Aorta (tissue), 5 donors: ENCODE measurements at regions not wholly inside any gene's neighbourhood (a gene's known extent, or its start where the extent isn't known, plus 50 kb on each side); places are given as distances from the start of the nearest gene placed in this dataset.
"Not testable (repeated sequence)": the region's sequence is repeated elsewhere in the genome, so short reads cannot be mapped to it uniquely, and the experiment has no call there.

Experiments
- ATAC-seq: fragments of 200-7000 bp; cut with Tn5 transposase; one replicate; pipeline ENCODE4 v1.9.1; 2022; ENCODE audit warnings: moderate library complexity; ENCODE audit not compliant: low FRiP score
- DNase-seq, 2 donors: peaks; one replicate each; pipeline ENCODE4 v3.0.0-alpha.2; 2020
- H3K27ac ChIP-seq, 2 donors: one replicate each; pipeline ENCODE4 v1.5.1; 2013; ENCODE audit warnings: low read length in 2 of 2, mild to moderate bottlenecking in 2 of 2, moderate library complexity in 2 of 2, control low read depth in 1 of 2, inconsistent platforms in 1 of 2, low read depth in 1 of 2
- H3K27me3 ChIP-seq, 2 donors: one replicate each; pipeline ENCODE4 v1.6.1; 2013; ENCODE audit warnings: control low read depth in 1 of 2, low read length in 1 of 2, mild to moderate bottlenecking in 1 of 2, moderate library complexity in 1 of 2; ENCODE audit not compliant: insufficient read depth in 2 of 2, control insufficient read depth in 1 of 2
- H3K36me3 ChIP-seq, 2 donors: one replicate each; pipeline ENCODE4 v1.6.1; 2013; ENCODE audit warnings: control low read depth in 1 of 2, low read length in 1 of 2, mild to moderate bottlenecking in 1 of 2; ENCODE audit not compliant: insufficient read depth in 2 of 2, control insufficient read depth in 1 of 2
- H3K4me1 ChIP-seq, 2 donors: one replicate each; pipeline ENCODE4 v1.6.1; 2013; ENCODE audit warnings: low read length in 2 of 2, control low read depth in 1 of 2, mild to moderate bottlenecking in 1 of 2, moderate library complexity in 1 of 2; ENCODE audit not compliant: insufficient read depth in 2 of 2, control insufficient read depth in 1 of 2
- H3K4me3 ChIP-seq, 2 donors: one replicate each; pipeline ENCODE4 v1.5.1; 2013; ENCODE audit warnings: low read length in 2 of 2, control low read depth in 1 of 2, mild to moderate bottlenecking in 1 of 2
- H3K9me3 ChIP-seq: one replicate; pipeline ENCODE4 v1.6.1; 2013; ENCODE audit warnings: mild to moderate bottlenecking, low read length; ENCODE audit not compliant: control insufficient read depth
- WGBS, 2 donors: extraction: QIAGEN DNeasy Blood & Tissue Kit; methylation state at CpG; one replicate each; pipeline ENCODE4 v1.1.7; 2013; 5-methylcytosine and 5-hydroxymethylcytosine counted together
- intact Hi-C, 2 donors: fragments of 100-400 bp; cut with DNase I; formaldehyde crosslinking; loops; one replicate each; pipeline versions ENCODE4 v1.14.2 to v1.15.0; 2022
- donor health status: healthy with polysubstance abuse.
- donor health status: Bipolar disorder and iron deficiency.
- donor health status: DM: no; HTN: no; CAD: no.
- donor health status: DM: no; HTN: no; CAD: no.
- donor health status: DM: yes; HTN: yes; CAD: no.

DNA sequence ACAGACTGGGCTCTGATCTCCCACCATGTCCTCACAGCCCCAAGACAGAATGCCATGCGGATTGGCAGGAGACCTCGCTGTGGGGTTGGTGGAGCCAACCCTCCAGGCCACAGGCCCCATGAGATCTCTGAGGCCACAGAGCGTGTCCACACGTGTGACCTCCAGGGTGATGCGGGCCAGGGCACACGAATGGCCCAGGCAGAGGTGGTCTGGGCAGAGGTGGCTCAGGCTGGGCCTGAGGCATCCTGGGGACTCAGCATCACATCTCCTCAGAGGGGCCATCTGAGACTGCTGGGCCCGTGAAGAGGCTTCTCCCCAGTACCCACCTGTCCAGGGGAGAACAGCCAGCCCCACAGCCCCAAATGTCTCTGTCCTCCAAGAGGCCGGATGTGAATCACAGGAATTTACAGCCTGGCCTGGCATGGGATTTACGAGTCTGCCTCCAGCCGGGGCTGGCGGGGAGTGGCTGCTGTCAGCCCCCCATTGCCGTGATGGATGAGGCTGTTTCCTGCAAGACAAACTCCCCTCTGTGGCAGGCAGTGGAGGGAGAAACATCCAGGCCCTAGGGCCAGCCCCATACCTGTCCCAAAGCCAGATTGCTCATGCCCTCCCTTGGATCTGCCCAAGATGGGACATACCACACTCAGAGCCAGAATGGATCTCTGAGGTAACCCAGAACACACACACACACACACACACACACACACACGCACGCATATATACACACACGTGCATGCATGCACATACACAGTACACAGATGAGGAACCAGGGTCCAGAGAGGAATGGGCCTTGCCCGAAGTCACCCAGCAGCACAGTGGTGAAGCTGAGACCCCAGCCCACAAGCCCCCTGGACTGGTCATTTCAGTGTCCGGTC, 208.3 kb downstream of the TBC1D2B start:
- peak in 1 of 2 donors; percentile 61 for DNase-seq
- intact Hi-C loops, result loop anchor here in 1 of 2 donors (5.0 kb wide), 1 partner anchor 33 kb away; no protein-coding TSS in a partner anchor
- no peak for ATAC-seq
- H3K27ac ChIP-seq, result no peak overlapping the region
- H3K4me1 ChIP-seq, result no peaks in the 10 kb centered on the region
- no peaks in the 10 kb centered on the region for H3K27me3 ChIP-seq
- no peak overlapping the region for H3K4me3 ChIP-seq
- WGBS, 2 donors, result 77 to 79% methylated on average over 17 of the region's 17 CpGs
- H3K9me3 ChIP-seq, result no peaks in the 10 kb centered on the region
- no peaks in the 10 kb centered on the region for H3K36me3 ChIP-seq

DNA sequence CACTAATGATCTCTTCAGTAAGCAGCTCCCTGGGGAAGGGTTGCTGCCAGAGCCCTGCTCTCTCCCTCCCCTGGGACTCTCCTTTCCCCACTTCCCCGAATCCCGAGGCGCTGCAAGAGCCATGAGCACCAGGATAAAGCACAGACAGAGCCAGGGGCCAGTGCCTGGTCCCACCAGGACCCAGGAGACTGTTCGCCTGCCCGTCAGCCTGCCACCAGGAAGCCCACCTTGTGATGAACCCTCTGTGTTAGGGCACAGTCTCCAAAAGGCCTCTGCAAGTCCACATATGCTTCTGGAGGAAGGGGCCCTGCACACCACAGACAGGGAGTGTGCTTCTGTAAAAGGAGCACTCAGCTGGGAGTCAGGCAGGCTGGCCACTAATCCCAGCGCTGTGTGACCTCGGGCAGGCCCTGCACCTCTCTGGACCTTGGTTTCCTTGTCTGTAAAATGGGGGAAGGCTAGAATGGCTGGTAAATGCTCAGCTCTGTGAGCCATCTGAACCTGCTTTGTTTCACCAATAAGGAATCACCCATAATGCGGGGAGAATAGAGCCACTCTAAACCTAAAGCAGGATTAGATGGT, 209.4 kb downstream of the TBC1D2B start:
- H3K9me3 ChIP-seq, H3K4me3 ChIP-seq, H3K27me3 ChIP-seq, H3K4me1 ChIP-seq, H3K27ac ChIP-seq, ATAC-seq, H3K36me3 ChIP-seq: not testable (repeated sequence)
- peak in 1 of 2 donors; percentile 28 for DNase-seq
- intact Hi-C loops, result loop anchor here in 1 of 2 donors (5.0 kb wide), 1 partner anchor 34 kb away; no protein-coding TSS in a partner anchor
- WGBS, 2 donors, result 70 to 75% methylated on average over 8 of the region's 8 CpGs

DNA sequence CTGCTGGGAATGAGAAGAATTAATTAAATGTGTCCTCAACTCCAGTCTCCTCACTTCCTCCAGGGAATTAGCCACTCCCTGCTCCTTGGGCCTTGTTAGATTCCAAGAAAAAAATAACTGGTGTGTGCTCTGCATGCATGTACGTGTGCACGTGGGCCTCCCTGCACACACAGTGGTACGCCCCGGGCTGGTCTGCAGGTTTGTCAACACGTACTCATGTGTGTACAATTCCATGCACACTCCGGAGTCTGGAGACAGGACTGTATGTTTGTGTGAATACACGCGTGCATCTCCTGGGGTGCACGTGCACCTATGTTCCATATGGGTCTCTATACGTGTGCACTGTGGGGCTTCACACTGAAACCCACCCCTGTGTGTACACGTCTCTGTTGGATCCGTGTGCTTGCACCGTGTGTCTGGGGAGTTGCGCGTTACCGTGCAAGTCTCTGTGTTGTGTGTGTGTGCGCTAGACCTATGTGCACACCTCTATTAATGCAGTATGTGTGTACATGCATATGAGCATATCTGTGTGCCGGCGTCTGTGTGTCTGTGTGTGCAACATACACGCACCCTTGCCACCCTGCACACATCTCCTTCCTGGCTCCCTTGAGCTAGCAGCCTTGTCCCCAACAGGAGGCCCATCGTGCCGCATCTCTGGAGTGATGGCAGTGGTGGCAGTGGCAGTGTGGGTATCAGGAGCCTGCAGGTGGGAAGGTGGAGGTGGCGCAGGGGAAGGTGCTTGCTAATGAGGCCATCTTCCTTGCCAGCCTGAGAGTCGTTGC, 210.1 kb downstream of the TBC1D2B start:
- Histone ChIP-seq H3K4me3 (no peak overlapping the region), H3K36me3 (no peaks in the 10 kb centered on the region), H3K27ac (no peak overlapping the region), H3K4me1 (no peaks in the 10 kb centered on the region), H3K27me3 (no peaks in the 10 kb centered on the region), H3K9me3 (no peaks in the 10 kb centered on the region)
- ATAC-seq (no peak), DNase-seq (peak in 1 of 2 donors; percentile 42)
- WGBS, 2 donors, result 89 to 91% methylated on average over 24 of the region's 24 CpGs
- intact Hi-C loops, result loop anchor here in 1 of 2 donors (5.0 kb wide), 1 partner anchor 35 kb away; no protein-coding TSS in a partner anchor

DNA sequence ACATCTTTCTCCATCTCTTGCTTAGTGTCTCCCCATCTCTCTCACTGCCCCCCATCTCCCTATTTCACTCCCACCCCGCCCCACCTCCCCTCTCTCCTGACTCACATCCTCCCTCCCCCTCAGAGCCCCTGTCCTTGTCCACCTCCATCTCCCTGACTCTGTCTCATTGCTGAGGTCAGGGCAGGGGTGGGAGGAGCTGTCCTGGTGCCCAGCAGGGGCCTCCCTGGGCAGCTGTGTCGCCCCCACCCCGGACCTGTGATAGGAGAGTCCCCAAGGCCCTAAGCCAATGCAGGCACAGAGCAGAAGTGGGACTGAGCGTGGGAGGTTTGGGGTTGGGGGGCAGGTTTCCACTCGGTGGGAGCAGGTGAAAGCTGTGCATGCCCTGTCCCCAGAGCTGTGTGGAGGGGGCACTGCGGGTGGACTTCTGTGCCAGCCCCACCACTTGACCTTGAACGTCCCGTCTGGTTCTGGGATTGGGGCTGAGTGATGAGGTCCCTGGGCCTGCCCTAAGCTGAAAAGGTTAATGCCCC, 210.8 kb downstream of the TBC1D2B start:
- WGBS, 2 donors, result 85 to 90% methylated on average over 8 of the region's 8 CpGs

DNA sequence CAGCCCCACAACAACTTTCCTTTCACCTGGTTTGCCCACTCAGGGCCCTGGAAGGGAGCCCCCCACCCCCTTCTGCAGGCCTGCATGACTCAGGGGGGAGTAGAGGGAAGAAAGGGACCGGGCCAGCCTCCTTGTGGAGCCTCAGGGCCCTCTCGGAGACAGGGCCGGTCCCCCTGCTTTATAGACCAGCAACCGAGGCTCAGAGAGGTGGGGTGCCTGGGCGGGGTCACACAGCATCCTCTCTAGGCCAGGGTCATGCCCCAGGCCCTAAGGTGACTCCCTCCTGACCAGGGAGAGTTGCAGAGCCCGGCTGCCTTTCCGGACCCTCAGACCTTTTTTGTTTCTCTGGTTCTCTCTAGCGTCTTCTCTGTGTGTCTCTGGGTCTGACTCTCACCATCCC, 211.3 kb downstream of the TBC1D2B start:
- Histone ChIP-seq H3K9me3 (no peaks in the 10 kb centered on the region), H3K27me3 (no peaks in the 10 kb centered on the region), H3K4me3 (no peak overlapping the region), H3K4me1 (no peaks in the 10 kb centered on the region), H3K27ac (no peak overlapping the region), H3K36me3 (no peaks in the 10 kb centered on the region)
- DNase-seq (peak in 1 of 2 donors; percentile 57), ATAC-seq (no peak)
- intact Hi-C loops, result loop anchor here in 1 of 2 donors (5.0 kb wide), 1 partner anchor 36 kb away; no protein-coding TSS in a partner anchor
- WGBS, 2 donors, result 89 to 94% methylated on average over 8 of the region's 8 CpGs

More for the DNA sequence above, 210.8 kb downstream of the TBC1D2B start:
- no peak overlapping the region for H3K27ac ChIP-seq
- no peaks in the 10 kb centered on the region for H3K36me3 ChIP-seq
- no peak for ATAC-seq
- intact Hi-C loops, result loop anchor here in 1 of 2 donors (5.0 kb wide), 1 partner anchor 36 kb away; no protein-coding TSS in a partner anchor
- DNase-seq, result peak in 1 of 2 donors; percentile 51
- H3K9me3 ChIP-seq, result no peaks in the 10 kb centered on the region
- no peaks in the 10 kb centered on the region for H3K4me1 ChIP-seq
- no peaks in the 10 kb centered on the region for H3K27me3 ChIP-seq
- H3K4me3 ChIP-seq, result no peak overlapping the region

DNA sequence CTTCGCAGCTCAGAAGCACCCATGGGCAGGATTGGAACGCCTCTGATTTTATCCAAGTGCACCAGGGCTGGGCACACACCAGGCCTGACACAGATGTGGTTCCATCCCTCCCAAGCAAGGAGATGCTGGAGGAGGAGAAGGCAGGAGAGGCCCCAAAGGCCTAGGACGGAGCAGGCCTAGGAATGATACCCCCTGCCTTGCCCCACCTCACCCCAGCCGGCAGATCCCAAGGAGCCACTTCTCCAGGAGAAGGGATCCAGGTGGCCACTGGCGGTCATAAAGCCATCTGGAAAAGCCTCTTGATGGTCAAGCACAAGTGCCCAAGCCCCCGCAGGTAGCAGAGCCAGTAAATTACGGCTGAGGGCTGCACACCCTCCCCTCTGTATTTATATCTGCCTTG, 211.8 kb downstream of the TBC1D2B start:
- Histone ChIP-seq H3K36me3 (no peaks in the 10 kb centered on the region), H3K4me1 (no peaks in the 10 kb centered on the region), H3K9me3 (no peaks in the 10 kb centered on the region), H3K27ac (no peak overlapping the region), H3K27me3 (no peaks in the 10 kb centered on the region), H3K4me3 (no peak overlapping the region)
- 91 to 94% methylated on average over 7 of the region's 7 CpGs for WGBS, 2 donors
- intact Hi-C loops, result loop anchor here in 1 of 2 donors (5.0 kb wide), 1 partner anchor 37 kb away; no protein-coding TSS in a partner anchor
- DNase-seq, result peak in 1 of 2 donors; percentile 38
- ATAC-seq, result no peak

DNA sequence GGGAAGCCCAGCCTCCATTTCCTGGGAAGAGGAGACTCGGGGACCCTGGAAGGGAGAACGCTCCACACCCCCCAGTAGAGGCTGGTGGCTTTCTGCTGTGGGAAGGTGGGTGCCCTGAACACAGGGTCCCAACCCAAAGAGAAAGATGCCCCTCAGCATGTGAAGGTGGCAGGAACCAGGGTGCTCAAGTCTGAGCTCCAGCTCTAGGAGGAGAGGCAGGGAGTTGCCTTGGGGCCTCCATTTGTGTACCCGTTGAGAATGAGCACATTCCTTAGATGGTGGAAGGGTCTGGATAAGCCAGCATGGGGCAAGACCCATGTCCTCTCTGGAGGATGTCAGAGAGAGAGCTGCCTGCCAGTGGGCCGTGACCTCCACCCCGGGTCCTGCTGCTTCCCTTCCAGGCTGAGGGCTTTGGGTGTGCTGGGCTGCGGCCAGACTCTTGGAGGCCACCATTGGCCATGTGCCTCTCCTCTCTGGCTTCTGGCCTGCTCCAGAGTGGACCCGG, 212.4 kb downstream of the TBC1D2B start:
- H3K9me3 ChIP-seq, result no peaks in the 10 kb centered on the region
- peak in 1 of 2 donors; percentile 24 for DNase-seq
- no peak overlapping the region for H3K4me3 ChIP-seq

More for the DNA sequence above, 212.4 kb downstream of the TBC1D2B start:
- Histone ChIP-seq H3K27me3 (no peaks in the 10 kb centered on the region), H3K36me3 (no peaks in the 10 kb centered on the region), H3K27ac (no peak overlapping the region), H3K4me1 (no peaks in the 10 kb centered on the region)
- 90 to 94% methylated on average over 7 of the region's 7 CpGs for WGBS, 2 donors
- intact Hi-C loops, result loop anchor here in 1 of 2 donors (5.0 kb wide), 1 partner anchor 37 kb away; no protein-coding TSS in a partner anchor
- no peak for ATAC-seq
